ENCODE measurements at regions not wholly inside any gene's neighbourhood (a gene's known extent, or its start where the extent isn't known, plus 50 kb on each side); places are given as distances from the start of the nearest gene placed in this dataset.

DNA sequence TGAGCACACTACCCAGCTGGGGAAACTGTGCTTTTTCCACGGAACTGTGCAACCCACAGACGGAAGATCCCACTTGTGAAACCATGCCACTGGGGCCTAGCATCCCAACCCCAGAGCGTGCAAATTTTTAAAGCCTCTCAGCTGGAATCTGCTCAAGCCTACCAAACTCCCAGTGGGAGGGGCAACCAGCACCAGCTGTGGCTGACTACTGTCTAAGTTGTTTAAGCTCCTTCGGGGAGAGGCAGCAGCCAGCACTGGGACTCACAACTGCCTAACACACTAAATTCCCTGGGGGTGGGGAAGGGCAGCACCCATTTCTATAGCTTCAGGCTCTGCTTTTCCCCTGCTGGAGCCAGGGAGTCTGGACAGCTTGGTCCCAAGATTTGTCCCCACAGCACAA, 287.6 kb upstream of the MSX2 start:
- TF ChIP-seq, protein P1, sequence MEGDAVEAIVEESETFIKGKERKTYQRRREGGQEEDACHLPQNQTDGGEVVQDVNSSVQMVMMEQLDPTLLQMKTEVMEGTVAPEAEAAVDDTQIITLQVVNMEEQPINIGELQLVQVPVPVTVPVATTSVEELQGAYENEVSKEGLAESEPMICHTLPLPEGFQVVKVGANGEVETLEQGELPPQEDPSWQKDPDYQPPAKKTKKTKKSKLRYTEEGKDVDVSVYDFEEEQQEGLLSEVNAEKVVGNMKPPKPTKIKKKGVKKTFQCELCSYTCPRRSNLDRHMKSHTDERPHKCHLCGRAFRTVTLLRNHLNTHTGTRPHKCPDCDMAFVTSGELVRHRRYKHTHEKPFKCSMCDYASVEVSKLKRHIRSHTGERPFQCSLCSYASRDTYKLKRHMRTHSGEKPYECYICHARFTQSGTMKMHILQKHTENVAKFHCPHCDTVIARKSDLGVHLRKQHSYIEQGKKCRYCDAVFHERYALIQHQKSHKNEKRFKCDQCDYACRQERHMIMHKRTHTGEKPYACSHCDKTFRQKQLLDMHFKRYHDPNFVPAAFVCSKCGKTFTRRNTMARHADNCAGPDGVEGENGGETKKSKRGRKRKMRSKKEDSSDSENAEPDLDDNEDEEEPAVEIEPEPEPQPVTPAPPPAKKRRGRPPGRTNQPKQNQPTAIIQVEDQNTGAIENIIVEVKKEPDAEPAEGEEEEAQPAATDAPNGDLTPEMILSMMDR (conservative IDR thresholded peaks at IDR 0.05; ENCODE audit: low read length) = no peak
- no peak for TF ChIP-seq EZH2phosphoT487 (IDR thresholded peaks at IDR 0.05; ENCODE audit: borderline replicate concordance, low read depth, low read length)

Data from OCI-LY7 (cell line).